ENCODE measurements at regions not wholly inside any gene's neighbourhood (a gene's known extent, or its start where the extent isn't known, plus 50 kb on each side); places are given as distances from the start of the nearest gene placed in this dataset.
"Not testable (repeated sequence)": the region's sequence is repeated elsewhere in the genome, so short reads cannot be mapped to it uniquely, and the experiment has no call there.

DNA sequence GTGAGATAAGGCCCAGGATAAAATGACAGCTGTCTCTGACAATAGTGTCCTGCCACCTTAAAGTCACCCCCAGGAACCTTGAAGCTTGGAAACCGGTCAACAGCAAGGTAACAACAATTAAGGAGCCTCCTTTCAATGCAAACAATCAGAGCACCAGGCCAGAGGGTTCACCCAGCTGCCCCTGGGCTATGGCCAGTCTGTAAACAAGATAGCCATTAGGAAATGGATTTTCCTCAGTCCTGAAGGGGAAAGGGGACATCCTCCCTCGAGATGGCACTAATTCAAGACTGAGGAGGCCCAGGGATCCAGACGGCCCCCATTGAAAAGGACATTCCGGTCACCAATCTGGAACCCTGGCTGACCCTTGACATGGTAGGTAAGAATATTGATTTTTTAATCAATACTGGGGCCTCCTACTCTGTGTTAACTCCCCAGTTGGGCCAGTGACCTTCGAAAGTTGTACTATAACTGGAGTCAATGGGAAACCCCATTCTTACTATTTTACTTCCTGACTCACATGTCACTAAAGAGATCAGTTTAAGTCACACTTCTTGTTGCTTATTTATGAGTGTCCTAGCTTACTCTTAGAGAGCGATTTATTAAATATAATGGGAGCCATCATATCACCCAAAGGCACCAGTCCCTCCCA is 61.7 kb upstream of the CT45A1 start:
- Histone ChIP-seq H3K4me3 (ENCODE audit: control insufficient read depth in 1 of 2, extremely low read depth in 1 of 2, low read length in 1 of 2) (no peak overlapping the region), H3K27me3 (replicated peaks in 1 of 2; ENCODE audit: control insufficient read depth in 2 of 2, extremely low read depth in 1 of 2, insufficient read depth in 2 of 2, low read length in 1 of 2) (no peaks in the 10 kb centered on the region), H3K36me3 (ENCODE audit: control insufficient read depth in 2 of 2, extremely low read depth in 1 of 2, insufficient read depth in 1 of 2, low read length in 1 of 2) (no peaks in the 10 kb centered on the region), H3K9me3 (no peaks in the 10 kb centered on the region), H3K4me1 (ENCODE audit: control insufficient read depth in 1 of 2, extremely low read depth in 1 of 2, insufficient read depth in 2 of 2, low read length in 2 of 2) (no peaks in the 10 kb centered on the region), H3K27ac (ENCODE audit: low read length) (no peak overlapping the region)
- DNase-seq (no peak), ATAC-seq (replicated peaks in 1 of 4) (no peak)
- H3K27me3 Mint-ChIP-seq = peaks cover 0 to 18% of the 10 kb centered on the region in 2 donors
- no peak overlapping the region for H3K4me3 Mint-ChIP-seq
- no peaks in the 10 kb centered on the region for H3K9me3 Mint-ChIP-seq
- no CpG with 5 or more reads among the region's 6 CpGs for WGBS (ENCODE audit: insufficient coverage)
- H3K27ac Mint-ChIP-seq = no peak overlapping the region
- POLR2A ChIA-PET = no interaction called here
- CTCF ChIA-PET = no interaction called here
- H3K36me3 Mint-ChIP-seq = no peaks in the 10 kb centered on the region
- no peaks in the 10 kb centered on the region for H3K4me1 Mint-ChIP-seq

- peaks cover 0 to 25% of the 10 kb centered on the region in 2 donors for H3K27me3 Mint-ChIP-seq
- CTCF ChIA-PET = no interaction called here
- no peaks in the 10 kb centered on the region for H3K9me3 Mint-ChIP-seq
- no peak overlapping the region for H3K4me3 Mint-ChIP-seq
- ATAC-seq (replicated peaks in 1 of 4) (no peak), DNase-seq (no peak)
- H3K4me1 Mint-ChIP-seq = no peaks in the 10 kb centered on the region
- Histone ChIP-seq H3K9me3 (no peaks in the 10 kb centered on the region), H3K36me3 (ENCODE audit: control insufficient read depth in 2 of 2, extremely low read depth in 1 of 2, insufficient read depth in 1 of 2, low read length in 1 of 2) (no peaks in the 10 kb centered on the region), H3K4me3 (ENCODE audit: control insufficient read depth in 1 of 2, extremely low read depth in 1 of 2, low read length in 1 of 2) (no peak overlapping the region), H3K27ac (ENCODE audit: low read length) (no peak overlapping the region), H3K27me3 (replicated peaks in 1 of 2; ENCODE audit: control insufficient read depth in 2 of 2, extremely low read depth in 1 of 2, insufficient read depth in 2 of 2, low read length in 1 of 2) (no peaks in the 10 kb centered on the region), H3K4me1 (ENCODE audit: control insufficient read depth in 1 of 2, extremely low read depth in 1 of 2, insufficient read depth in 2 of 2, low read length in 2 of 2) (no peaks in the 10 kb centered on the region)
- no peaks in the 10 kb centered on the region for H3K36me3 Mint-ChIP-seq
- no CpG with 5 or more reads among the region's 2 CpGs for WGBS (ENCODE audit: insufficient coverage)
- POLR2A ChIA-PET = no interaction called here
- H3K27ac Mint-ChIP-seq = no peak overlapping the region
These were observed 60.8 kb upstream of the CT45A1 start for GRCh38 chrX:135652602-135653001.

DNA sequence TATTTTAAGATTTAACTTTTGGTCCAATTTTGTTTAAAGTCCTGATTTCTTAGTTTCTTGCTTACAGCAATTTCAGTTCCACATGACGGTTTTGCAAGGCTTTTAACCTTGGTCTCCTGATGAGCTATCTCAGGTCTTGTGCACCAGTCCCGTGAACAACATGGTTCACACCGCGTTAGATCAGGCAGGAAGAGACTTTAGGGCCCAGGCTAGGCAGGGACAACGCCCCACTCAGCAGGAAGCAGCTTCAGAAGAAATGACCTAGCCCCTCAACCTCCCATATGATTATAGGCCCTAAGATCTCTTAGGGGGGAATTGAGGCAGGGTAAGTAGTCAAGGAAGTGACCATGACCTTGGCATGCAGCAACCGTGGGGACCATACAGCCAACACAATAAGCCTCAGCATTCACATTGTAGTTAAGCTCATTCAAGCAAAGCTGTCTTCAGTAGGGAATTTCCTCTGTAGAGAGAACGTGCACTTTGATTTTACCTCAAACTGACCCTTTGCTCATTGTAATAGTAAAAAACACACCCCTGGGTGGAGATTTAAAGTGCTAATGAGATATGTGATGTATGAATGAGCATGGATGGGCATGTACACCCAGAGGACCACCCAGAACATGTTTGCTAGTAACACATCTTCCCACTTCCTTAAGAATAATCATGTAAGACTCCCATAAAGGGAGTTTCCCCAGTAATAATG is 55.3 kb upstream of the CT45A1 start:
- H3K27ac ChIP-seq (ENCODE audit: low read length); H3K4me1 ChIP-seq (ENCODE audit: control insufficient read depth in 1 of 2, extremely low read depth in 1 of 2, insufficient read depth in 2 of 2, low read length in 2 of 2); CTCF ChIA-PET; H3K4me3 Mint-ChIP-seq; DNase-seq; H3K9me3 Mint-ChIP-seq; H3K9me3 ChIP-seq; H3K4me3 ChIP-seq (ENCODE audit: control insufficient read depth in 1 of 2, extremely low read depth in 1 of 2, low read length in 1 of 2); H3K27me3 ChIP-seq (replicated peaks in 1 of 2; ENCODE audit: control insufficient read depth in 2 of 2, extremely low read depth in 1 of 2, insufficient read depth in 2 of 2, low read length in 1 of 2); H3K36me3 Mint-ChIP-seq; H3K27ac Mint-ChIP-seq; POLR2A ChIA-PET; H3K36me3 ChIP-seq (ENCODE audit: control insufficient read depth in 2 of 2, extremely low read depth in 1 of 2, insufficient read depth in 1 of 2, low read length in 1 of 2); H3K4me1 Mint-ChIP-seq; ATAC-seq (replicated peaks in 1 of 4): not testable (repeated sequence)
- WGBS (ENCODE audit: insufficient coverage) = no CpG with 5 or more reads among the region's 7 CpGs
- peaks cover 2 to 20% of the 10 kb centered on the region in 2 donors for H3K27me3 Mint-ChIP-seq
